D721Med (cell line): ENCODE measurements at regions not wholly inside any gene's neighbourhood (a gene's known extent, or its start where the extent isn't known, plus 50 kb on each side); places are given as distances from the start of the nearest gene placed in this dataset.

ENCODE experiments used
- DNase-seq: peaks from one replicate; pipeline ENCODE4 v3.0.0; 2011; ENCODE audit warnings: low spot score; ENCODE audit not compliant: insufficient read length
- FAIRE-seq: peaks from 2 replicates; lab custom pipeline; 2011; peaks lifted over from hg19 to GRCh38; lab: Jason Lieb, UNC
- CTCF ChIP-seq: IDR thresholded peaks from 2 replicates; pipeline ENCODE4 v1.5.1; 2012; ENCODE audit warnings: mild to moderate bottlenecking, control low read depth; ENCODE audit not compliant: insufficient read depth; ENCODE audit errors: missing control alignments

GRCh38 chr1:4004635-4005430 lies 104.8 kb upstream of the C1orf174 start:
- FAIRE-seq (no peak), DNase-seq (no peak)
- TF ChIP-seq CTCF = no peak

GRCh38 chr1:4005431-4005830 lies 105.4 kb upstream of the C1orf174 start:
- FAIRE-seq = no peak
- TF ChIP-seq CTCF = no peak
- no peak for DNase-seq

GRCh38 chr1:4006676-4007374 lies 106.8 kb upstream of the C1orf174 start:
- no peak for TF ChIP-seq CTCF
- DNase-seq = no peak
- no peak for FAIRE-seq

GRCh38 chr1:4010284-4010683 lies 110.2 kb upstream of the C1orf174 start:
- TF ChIP-seq CTCF = no peak
- DNase-seq (no peak), FAIRE-seq (no peak)

- DNase-seq (no peak), FAIRE-seq (no peak)
- TF ChIP-seq CTCF = no peak
Measured at GRCh38 chr1:4010814-4011605, 110.9 kb upstream of the C1orf174 start.

GRCh38 chr1:4016351-4017130 lies 116.5 kb upstream of the C1orf174 start:
- no peak for TF ChIP-seq CTCF
- no peak for FAIRE-seq
- no peak for DNase-seq
